GM12878 (cell line): ENCODE measurements at regions not wholly inside any gene's neighbourhood (a gene's known extent, or its start where the extent isn't known, plus 50 kb on each side); places are given as distances from the start of the nearest gene placed in this dataset.

Source experiments
- KLF5 ChIP-seq: fragments of 450-650 bp; IDR thresholded peaks from 2 replicates; pipeline ENCODE4 v1.6.1; 2014; ENCODE audit warnings: mild to moderate bottlenecking; ENCODE audit not compliant: partially characterized antibody
- NKRF ChIP-seq: fragments of 450-650 bp; conservative IDR thresholded peaks from 2 replicates; pipeline ENCODE4 v1.6.1; 2017; ENCODE audit warnings: mild to moderate bottlenecking, moderate library complexity
- TARDBP ChIP-seq: IDR thresholded peaks from 2 replicates; pipeline ENCODE4 v1.6.1; 2016; ENCODE audit warnings: borderline replicate concordance
- ZBTB33 ChIP-seq: fragments of 450-650 bp; IDR thresholded peaks from 2 replicates; pipeline ENCODE4 v1.6.1; 2017; ENCODE audit warnings: mild to moderate bottlenecking
- ZBTB4 ChIP-seq: fragments of 450-650 bp; formaldehyde crosslinking; IDR thresholded peaks from 2 replicates; pipeline ENCODE4 v1.4.0; 2022; ENCODE audit warnings: mild to moderate bottlenecking, moderate library complexity

GRCh38 chr12:33265033-33265731 is 174.4 kb downstream of the SYT10 start (continued):
- TF ChIP-seq NKRF (no peak), KLF5 (no peak), TARDBP (no peak), ZBTB33 (no peak), ZBTB4 (CRISPR knock-in tag) (no peak)
